GM12892 (cell line): ENCODE measurements at regions not wholly inside any gene's neighbourhood (a gene's known extent, or its start where the extent isn't known, plus 50 kb on each side); places are given as distances from the start of the nearest gene placed in this dataset.

ENCODE experiments used
- POLR2A ChIP-seq: IDR thresholded peaks from 2 replicates; pipeline ENCODE4 v1.6.1; 2011; ENCODE audit warnings: low read depth, low read length, control low read depth
- POLR2AphosphoS5 ChIP-seq: IDR thresholded peaks from 2 replicates; pipeline ENCODE4 v1.6.1; 2011; ENCODE audit warnings: low read depth, low read length, control low read depth

- TF ChIP-seq POLR2AphosphoS5: no peak
- TF ChIP-seq POLR2A: no peak
These were observed 125.1 kb upstream of the COL5A1 start for GRCh38 chr9:134516464-134516863.
